Prostate gland (tissue), 2 donors: ENCODE measurements at regions not wholly inside any gene's neighbourhood (a gene's known extent, or its start where the extent isn't known, plus 50 kb on each side); places are given as distances from the start of the nearest gene placed in this dataset.

ENCODE experiments used
- DNase-seq: peaks from one replicate; pipeline ENCODE4 v3.0.0-alpha.2; 2019; ENCODE audit warnings: low spot score
- H3K27ac ChIP-seq, 2 donors: fragments of 200-600 bp; sonication (generic); 2 replicates each; pipeline ENCODE4 v1.5.1; 2017 to 2019
- H3K27me3 ChIP-seq: fragments of 200-600 bp; sonication (generic); replicated peaks from 2 replicates; pipeline ENCODE4 v1.5.1; 2019; ENCODE audit not compliant: insufficient read depth
- H3K36me3 ChIP-seq, 2 donors: fragments of 200-600 bp; sonication (generic); 1 replicate in 1 of 2; 2 replicates in 1 of 2; pipeline versions ENCODE4 v1.5.1 to v1.8.1; 2017 to 2019
- H3K4me1 ChIP-seq: fragments of 200-600 bp; sonication (generic); replicated peaks from 2 replicates; pipeline ENCODE4 v1.5.1; 2019
- H3K4me3 ChIP-seq, 2 donors: fragments of 200-600 bp; sonication (generic); 2 replicates each; pipeline ENCODE4 v1.5.1; 2017 to 2019
- H3K9me3 ChIP-seq: fragments of 200-600 bp; sonication (generic); 2 replicates; pipeline ENCODE4 v1.5.1; 2017
- CTCF ChIP-seq, 4 experiments: fragments of 200-600 bp in 2 of 4; fragments of 450-650 bp in 2 of 4; sonication (generic) in 2 of 4; IDR thresholded peaks; 1 replicate in 3 of 4; 2 replicates in 1 of 4; pipeline ENCODE4 v1.5.1; 2016 to 2019; ENCODE audit warnings: antibody characterized with exemption in 4 of 4, mild to moderate bottlenecking in 2 of 4, moderate library complexity in 2 of 4
- POLR2A ChIP-seq: fragments of 450-650 bp; IDR thresholded peaks from one replicate; pipeline ENCODE4 v1.6.1; 2016; ENCODE audit warnings: antibody characterized with exemption, mild to moderate bottlenecking
- POLR2AphosphoS5 ChIP-seq: sonication (generic); formaldehyde crosslinking; IDR thresholded peaks from one replicate; pipeline ENCODE4 v1.6.1; 2017; ENCODE audit warnings: antibody characterized with exemption
- WGBS: methylation state at CpG from one replicate; pipeline ENCODE4 v1.1.5; 2018; 5-methylcytosine and 5-hydroxymethylcytosine counted together
- intact Hi-C: fragments of 100-400 bp; cut with DNase I; formaldehyde crosslinking; loops from one replicate; pipeline ENCODE4 v1.14.2; 2022

GRCh38 chr18:47577520-47577919 is 326.1 kb upstream of the SKOR2 start:
- intact Hi-C loops = no loop called here
- Histone ChIP-seq H3K4me1 (no peaks in the 10 kb centered on the region), H3K36me3 (no peaks in the 10 kb centered on the region), H3K4me3 (no peak overlapping the region), H3K27ac (no peak overlapping the region), H3K9me3 (no peaks in the 10 kb centered on the region), H3K27me3 (no peaks in the 10 kb centered on the region)
- 60% methylated on average over 7 of the region's 7 CpGs for WGBS
- no peak for DNase-seq
- TF ChIP-seq POLR2A (no peak), POLR2AphosphoS5 (no peak), CTCF (IDR thresholded peaks at IDR 0.05) (no peak)

GRCh38 chr18:47574966-47575365 is 323.5 kb upstream of the SKOR2 start:
- DNase-seq = no peak
- no peaks in the 10 kb centered on the region for H3K4me1 ChIP-seq
- no peaks in the 10 kb centered on the region for H3K9me3 ChIP-seq
- no peaks in the 10 kb centered on the region for H3K27me3 ChIP-seq
- no peak for TF ChIP-seq POLR2A
- TF ChIP-seq POLR2AphosphoS5 = no peak
- no peak for TF ChIP-seq CTCF (IDR thresholded peaks at IDR 0.05)
- no peak overlapping the region for H3K27ac ChIP-seq
- H3K36me3 ChIP-seq = no peaks in the 10 kb centered on the region
- H3K4me3 ChIP-seq = no peak overlapping the region
- WGBS = 25% methylated on average over 6 of the region's 6 CpGs
- intact Hi-C loops = no loop called here

- no peaks in the 10 kb centered on the region for H3K4me1 ChIP-seq
- H3K4me3 ChIP-seq = no peak overlapping the region
- H3K27me3 ChIP-seq = no peaks in the 10 kb centered on the region
- no peaks in the 10 kb centered on the region for H3K36me3 ChIP-seq
- no peak for TF ChIP-seq POLR2AphosphoS5
- TF ChIP-seq CTCF (IDR thresholded peaks at IDR 0.05) = no peak
- TF ChIP-seq POLR2A = no peak
- intact Hi-C loops = no loop called here
- WGBS = 55% methylated on average over 3 of the region's 3 CpGs
- no peaks in the 10 kb centered on the region for H3K9me3 ChIP-seq
- H3K27ac ChIP-seq = no peak overlapping the region
- DNase-seq = no peak
Measured at GRCh38 chr18:47571957-47572356, 320.5 kb upstream of the SKOR2 start.

GRCh38 chr18:47566809-47567208 is 315.3 kb upstream of the SKOR2 start:
- Histone ChIP-seq H3K27ac (no peak overlapping the region), H3K27me3 (no peaks in the 10 kb centered on the region), H3K4me1 (no peaks in the 10 kb centered on the region), H3K9me3 (no peaks in the 10 kb centered on the region), H3K4me3 (no peak overlapping the region), H3K36me3 (no peaks in the 10 kb centered on the region)
- WGBS = 59% methylated on average over 1 of the region's 1 CpG
- intact Hi-C loops = no loop called here
- DNase-seq = no peak
- TF ChIP-seq POLR2A (no peak), CTCF (IDR thresholded peaks at IDR 0.05) (no peak), POLR2AphosphoS5 (no peak)

GRCh38 chr18:47560723-47561715 is 309.6 kb upstream of the SKOR2 start:
- Histone ChIP-seq H3K4me3 (no peak overlapping the region), H3K36me3 (no peaks in the 10 kb centered on the region), H3K27ac (no peak overlapping the region), H3K4me1 (no peaks in the 10 kb centered on the region), H3K9me3 (no peaks in the 10 kb centered on the region), H3K27me3 (no peaks in the 10 kb centered on the region)
- no peak for DNase-seq
- TF ChIP-seq CTCF (IDR thresholded peaks at IDR 0.05) (no peak), POLR2A (no peak), POLR2AphosphoS5 (no peak)
- intact Hi-C loops = no loop called here
- 50% methylated on average over 17 of the region's 17 CpGs for WGBS
